ENCODE measurements at regions not wholly inside any gene's neighbourhood (a gene's known extent, or its start where the extent isn't known, plus 50 kb on each side); places are given as distances from the start of the nearest gene placed in this dataset.

DNA sequence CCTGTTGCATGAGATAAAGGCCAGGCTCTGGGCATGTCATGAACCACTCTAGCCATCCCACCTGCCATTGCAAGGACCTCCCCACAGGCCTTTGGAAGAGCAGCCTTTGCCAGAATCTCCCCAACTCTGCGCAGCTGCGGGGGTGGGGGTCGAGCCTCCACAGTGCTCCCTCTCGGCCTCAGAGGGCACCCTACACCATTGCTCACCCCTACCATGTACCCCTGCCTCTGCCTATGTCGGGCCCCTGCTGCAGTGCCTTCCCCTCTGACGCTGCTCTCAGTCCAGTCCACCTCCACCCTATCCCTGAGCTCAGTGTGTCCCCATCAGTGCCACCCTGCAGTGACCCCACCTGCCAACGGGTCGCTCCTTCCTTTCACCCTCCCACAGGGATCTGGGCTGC is 679.7 kb upstream of the RAB6C start:
- no peak for DNase-seq

DNA sequence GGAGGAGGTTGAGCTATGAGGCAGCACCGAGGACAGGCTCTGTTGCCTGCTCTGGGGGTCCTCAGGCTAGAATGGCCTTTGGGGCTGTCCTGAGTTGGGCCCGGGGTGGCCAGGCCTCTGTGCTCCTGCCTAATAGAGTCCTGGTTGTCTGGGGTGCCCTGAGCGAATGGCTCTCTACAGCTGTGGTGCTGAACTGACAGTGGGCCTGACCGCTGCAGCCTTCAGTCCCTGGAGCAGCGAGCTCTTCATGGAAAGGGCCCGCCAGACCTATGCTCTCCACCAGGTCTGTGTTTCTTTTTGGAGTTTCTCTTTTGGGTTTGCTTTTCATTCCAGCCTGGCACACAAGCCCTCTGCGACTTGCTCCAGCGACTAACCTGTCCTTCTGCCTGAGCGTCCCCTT is 679.0 kb upstream of the RAB6C start:
- no peak for DNase-seq

DNA sequence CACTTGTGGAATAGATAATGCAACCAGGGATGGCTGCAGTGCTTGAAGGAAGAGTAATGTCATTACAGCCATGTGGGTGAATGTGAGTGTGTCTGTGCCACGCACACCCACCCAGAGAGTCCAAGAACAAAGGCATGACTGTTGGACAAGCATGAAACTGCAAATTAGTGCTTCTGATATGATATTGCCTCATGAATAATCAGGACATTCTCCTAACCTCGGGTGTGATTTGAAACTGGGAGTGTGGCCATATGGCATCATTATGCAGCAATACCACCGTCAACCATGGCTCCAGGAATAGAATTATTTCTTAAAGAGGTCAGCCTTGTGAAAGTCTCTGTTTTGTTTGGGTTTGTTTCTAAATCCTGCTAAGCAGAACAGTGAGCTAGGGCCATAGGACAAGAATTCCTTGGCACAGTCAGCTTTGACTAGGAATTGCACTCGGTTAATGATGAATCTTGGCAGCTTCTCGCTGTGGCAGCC is 678.0 kb upstream of the RAB6C start:
- DNase-seq: no peak

DNA sequence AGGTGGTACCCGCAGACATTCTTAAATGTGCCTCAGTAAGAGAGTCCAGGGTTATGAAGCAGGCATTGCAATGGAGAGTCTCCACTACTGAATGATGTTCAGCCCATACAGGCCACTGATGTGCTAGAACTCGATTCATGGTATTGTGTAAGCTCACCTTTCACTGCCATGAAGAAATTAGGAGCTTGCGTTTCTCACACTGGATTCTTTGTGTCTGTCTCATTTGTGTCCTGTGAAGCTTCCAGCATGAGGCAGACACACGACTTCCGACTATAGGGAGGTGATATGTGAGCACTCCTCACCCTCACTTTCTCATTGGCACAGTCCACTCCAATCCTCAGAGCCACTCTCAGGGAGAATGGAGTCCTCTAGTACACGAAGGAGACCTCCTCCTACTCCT is 677.4 kb upstream of the RAB6C start:
- DNase-seq: no peak

DNA sequence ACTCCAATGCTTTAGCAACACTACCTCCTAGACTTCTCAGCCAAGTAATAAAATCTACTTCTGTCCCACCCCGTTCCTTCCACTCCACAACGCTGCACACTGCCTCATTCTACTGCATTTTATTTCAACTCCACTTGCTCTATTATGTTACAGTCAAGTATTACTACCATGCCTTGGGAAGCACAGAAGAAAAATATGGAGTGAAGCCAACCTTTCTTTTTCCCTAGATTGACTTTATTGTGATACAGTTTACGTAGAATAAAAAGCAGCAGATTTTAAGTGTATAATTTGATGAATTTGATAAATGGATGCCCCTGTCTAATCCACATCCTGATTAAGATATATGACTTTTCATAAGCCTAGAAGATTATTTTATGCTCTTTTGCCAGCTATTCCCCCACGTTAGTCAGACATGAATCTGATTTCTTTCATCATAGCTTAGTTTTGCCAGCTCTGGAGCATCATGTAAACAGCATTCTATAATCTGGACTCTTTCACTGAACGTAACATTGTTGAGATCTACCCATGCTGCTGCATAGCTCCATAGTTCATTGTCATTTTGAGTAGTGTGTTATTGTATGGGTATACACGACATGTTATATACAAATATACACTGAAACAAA is 676.8 kb upstream of the RAB6C start:
- DNase-seq: no peak

GRCh38 chr2:129314120-129314519 is 665.3 kb upstream of the RAB6C start:
- DNase-seq: no peak

DNA sequence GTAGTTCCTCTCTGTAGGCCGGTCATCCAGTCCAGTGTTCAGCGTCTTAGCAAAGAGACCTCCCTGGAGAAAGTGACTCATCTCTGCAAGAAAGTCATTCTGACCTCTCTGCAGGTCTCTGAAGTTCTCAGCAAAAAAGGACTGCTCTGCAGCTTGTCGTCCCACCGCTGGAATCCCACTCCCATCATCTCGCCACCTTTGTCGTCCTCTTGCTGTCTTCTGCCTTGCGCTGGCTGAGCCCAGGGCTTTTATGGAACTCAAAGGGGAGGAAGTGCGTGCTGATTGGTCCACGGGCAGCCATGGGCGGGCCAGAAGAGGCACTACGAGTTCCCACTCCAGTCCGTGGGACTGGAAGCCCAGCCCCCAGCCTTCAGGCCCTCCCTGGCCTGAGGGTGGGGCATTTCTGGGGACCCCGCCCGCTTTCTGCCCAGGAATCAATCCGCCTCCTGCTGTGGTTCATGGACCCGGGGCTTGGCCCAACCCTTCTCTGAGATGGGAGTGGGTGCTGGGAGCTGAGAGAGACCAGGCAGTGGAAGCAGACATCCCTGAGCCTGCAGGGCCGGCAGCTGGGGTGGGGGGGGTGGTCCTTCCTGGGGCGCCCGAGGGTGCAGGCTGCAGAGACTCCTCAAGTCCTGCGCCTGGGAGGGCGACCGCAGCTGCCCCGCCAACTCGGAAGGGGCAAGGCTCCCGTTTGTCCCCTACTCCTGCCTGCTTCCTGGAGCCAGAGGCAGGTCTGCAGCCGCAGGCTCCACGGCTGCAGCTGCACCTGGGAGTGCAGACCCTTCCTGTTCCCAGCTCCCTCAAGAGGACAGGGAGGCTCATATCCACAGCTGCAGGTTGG is 660.7 kb upstream of the RAB6C start:
- DNase-seq: no peak

DNA sequence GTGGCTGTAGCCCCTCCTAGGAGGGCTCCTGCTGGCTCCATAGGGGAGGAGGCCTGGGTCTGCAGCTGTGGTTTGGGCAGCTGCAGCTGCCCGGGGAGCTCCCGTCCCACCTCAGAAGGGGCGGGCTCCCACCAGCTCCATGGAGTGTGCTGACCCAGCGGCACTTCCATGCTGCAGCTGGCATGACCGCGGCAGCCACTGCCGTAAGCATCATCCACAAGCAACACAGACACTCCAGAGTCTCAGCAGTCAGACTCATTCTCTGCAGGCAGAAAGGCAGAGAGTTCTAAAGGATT is 660.1 kb upstream of the RAB6C start:
- no peak for DNase-seq

- no peak for DNase-seq
Observed at GRCh38 chr2:129320288-129320687, 659.2 kb upstream of the RAB6C start.

DNA sequence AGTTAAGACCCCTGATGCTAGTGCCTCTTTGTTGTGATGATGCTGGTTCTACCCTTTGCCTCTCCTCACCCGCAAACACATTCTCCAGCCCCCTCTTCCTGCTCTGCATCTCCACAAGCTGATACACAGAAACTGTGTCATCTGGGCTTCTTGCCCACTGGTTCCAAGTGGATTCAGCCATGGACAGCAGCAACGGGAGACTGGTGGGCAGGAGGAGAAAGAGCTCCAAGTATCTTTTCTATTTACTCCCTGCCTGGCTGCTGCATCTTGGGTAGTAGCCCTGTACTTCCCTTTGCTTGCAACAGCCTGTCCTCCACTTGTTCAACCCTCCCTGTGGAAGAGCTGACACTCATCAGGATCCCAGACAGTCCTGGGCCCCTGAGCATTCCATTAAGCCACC is 655.1 kb upstream of the RAB6C start:
- no peak for DNase-seq

GRCh38 chr2:129325151-129325550 is 654.3 kb upstream of the RAB6C start:
- no peak for DNase-seq

- no peak for DNase-seq
Observed at GRCh38 chr2:129329574-129329973, 649.9 kb upstream of the RAB6C start.

DNA sequence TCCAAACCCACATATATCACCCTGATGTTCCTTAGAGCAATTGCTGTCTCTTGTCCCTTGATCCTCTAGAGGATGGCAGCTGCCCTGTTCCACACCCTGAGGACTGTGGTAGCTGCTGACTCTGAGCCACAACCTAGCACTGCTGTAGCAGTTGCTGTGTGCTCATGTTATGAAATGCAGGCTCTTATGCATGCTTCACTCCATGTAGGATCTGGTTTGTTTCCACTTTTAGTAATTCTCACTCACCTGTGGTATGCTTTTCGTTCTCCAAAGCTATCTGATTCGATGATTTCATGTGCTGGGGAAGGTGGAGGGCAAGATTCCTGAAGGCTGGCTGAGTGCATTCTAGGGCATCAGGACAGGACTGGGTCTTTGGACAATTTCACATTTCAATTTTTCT is 649.0 kb upstream of the RAB6C start:
- DNase-seq: no peak

DNA sequence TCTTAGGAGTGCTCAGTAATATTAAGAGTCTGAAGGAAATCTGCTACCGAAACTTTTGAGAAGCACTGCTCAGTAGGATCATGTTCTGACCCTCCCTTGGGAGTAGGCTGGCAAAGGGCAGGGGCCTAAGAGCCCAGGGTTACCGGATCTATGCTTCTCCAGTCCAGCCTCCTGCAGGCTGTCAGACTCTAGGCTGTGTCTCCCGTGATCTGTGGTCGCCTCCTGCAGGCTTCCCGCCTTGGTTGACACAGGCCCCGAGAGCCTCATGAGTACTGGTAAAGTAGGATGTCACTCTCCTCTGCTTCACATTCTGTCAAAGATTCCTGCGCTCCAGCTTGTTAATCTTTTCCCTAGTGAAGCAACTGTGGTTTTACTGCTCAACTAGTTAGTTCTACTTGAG is 647.8 kb upstream of the RAB6C start:
- no peak for DNase-seq

DNA sequence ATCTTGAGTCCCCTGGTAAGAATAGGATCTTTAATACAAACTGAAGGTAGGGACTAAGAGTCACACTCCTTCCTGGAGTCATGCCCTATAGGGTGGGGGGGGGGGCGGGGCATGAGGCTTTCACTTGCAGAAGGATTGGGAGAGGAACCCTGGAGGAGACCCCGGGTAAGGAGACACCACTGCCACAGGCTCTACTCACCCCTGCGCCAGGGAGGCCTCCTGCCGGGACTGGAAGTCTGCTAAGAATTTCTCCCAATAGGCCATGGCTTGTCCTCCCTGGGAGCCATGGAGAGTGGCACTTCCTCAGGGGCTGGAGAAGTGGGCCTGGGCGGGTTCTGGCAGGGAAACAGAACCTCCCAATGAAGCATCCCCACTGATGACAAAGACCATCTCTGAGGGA is 645.3 kb upstream of the RAB6C start:
- no peak for DNase-seq

DNA sequence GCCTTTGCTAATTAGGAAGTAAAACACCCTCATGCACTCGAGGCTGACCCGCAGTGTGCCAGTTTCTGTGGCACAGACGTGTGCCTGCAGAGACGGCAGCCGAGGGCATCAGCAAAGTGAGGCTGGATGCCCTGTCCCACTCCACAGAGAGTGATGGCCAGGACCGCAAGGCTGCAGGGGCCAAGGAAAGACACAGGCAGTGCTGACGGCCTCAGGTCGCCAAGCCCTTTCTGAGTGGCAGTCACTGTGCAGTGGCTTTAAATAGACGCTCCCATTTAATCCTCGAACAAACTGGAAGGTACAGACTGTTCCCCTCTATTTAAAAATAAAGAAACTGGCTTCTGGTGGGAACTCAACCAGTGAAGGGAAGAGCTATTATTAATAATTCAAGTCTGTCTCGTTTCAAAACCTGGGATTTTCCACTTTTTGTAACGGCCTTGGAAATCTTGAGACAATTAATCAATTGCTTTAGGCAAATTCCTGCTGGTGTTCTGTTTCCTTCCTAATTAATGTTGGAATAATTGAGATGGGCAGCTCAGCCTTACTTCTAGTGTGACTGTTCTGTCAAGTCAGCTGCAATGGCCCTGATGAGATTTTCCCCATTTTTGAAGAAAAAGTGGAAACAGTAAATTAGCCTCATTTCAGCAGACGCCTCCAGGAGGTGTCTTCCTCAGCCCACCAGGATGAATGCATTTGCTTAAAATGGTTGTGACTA is 644.6 kb upstream of the RAB6C start:
- no peak for DNase-seq

DNA sequence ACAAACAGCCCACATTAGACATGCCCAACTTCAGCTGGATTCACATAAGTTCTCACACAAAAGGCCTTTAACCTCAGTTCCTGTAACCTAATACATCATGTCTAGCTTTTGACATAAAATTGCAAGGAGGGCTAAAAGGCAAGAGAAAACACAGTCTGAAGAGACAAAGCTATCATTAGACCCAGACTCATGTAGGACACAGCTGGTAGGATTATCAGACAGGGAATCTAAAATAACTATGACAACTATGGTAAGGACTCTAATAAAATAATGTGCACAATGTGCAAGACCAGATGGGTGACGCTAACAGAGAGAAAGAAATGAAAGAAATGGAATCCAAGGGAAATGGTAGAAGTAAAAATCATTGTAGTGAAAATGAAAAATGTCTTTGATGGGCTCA is 643.2 kb upstream of the RAB6C start:
- no peak for DNase-seq

DNA sequence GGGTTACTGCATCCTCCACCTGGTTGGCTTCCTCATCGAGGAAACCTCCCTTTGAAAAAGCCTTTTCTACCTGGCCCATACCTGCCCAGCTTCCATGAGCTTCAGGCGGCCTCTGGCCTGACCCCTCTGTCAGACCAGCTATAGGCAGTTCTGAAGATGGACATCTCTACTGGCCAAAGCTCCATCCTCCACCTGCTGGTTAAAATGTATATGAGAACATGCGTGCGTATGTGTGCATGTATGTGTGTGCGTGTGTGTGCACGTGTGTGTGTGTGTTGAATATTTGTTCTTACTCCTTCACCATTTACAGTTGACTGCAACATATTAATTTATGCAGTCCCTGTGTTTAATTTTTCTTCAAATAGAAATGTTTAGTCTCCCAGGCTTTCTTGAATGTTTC is 642.4 kb upstream of the RAB6C start:
- no peak for DNase-seq

- DNase-seq: no peak
Observed at GRCh38 chr2:129345540-129345939, 633.9 kb upstream of the RAB6C start.

GRCh38 chr2:129347486-129348217 is 631.8 kb upstream of the RAB6C start:
- no peak for DNase-seq

- no peak for DNase-seq
Observed at GRCh38 chr2:129354631-129355030, 624.8 kb upstream of the RAB6C start.

DNA sequence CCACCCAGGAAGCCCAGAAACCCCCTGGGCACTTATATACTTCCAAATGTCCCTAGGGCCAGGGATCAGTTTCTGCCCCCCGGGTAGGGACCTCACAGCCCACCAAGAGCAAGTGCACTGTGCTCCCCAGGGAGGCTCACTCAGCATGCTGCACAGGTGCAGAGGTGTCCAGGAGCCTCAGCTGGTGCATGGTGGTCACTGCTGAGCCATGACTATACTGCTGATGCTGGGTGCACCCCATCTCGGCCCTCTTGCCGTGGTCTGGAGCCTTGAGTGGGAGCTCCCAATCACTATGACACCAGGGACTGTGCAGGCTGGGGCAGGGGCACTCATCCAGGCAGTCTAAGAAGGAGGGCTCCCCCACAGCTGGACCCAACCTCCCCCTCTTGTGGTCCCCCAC is 617.8 kb upstream of the RAB6C start:
- no peak for DNase-seq

- DNase-seq: no peak
Observed at GRCh38 chr2:129366263-129366662, 613.2 kb upstream of the RAB6C start.

DNA sequence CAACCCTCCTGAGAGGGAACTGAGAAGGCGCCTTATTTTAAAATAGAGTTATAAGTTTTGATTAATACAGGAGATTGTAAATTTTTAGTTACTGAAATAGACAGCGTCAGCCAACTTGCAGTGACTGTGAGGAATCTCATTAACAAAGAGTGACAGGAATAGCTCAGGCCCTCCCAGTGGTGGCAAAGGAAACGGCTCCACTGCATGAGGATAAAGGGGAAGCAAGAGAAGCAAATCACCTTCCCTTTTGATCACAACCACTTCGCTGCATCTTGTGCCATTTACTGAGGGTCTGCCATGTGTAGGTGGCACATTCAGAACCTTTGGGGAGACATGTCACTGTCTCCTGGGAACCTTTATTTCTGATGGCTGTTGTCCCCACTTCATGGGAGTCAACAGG is 612.4 kb upstream of the RAB6C start:
- DNase-seq: no peak
